HG02678 (cell line): ENCODE measurements at regions not wholly inside any gene's neighbourhood (a gene's known extent, or its start where the extent isn't known, plus 50 kb on each side); places are given as distances from the start of the nearest gene placed in this dataset.
"Not testable (repeated sequence)": the region's sequence is repeated elsewhere in the genome, so short reads cannot be mapped to it uniquely, and the experiment has no call there.

Source experiments
- ATAC-seq: cut with Tn5 transposase; IDR thresholded peaks from one replicate; pipeline ENCODE4 v1.9.1; 2021; ENCODE audit warnings: mild to moderate bottlenecking, moderate library complexity; ENCODE audit not compliant: unreplicated experiment

- ATAC-seq, result no peak
Measured at GRCh38 chr3:174336784-174337183, 522.4 kb upstream of the NAALADL2 start.

GRCh38 chr3:174337227-174337626 lies 521.9 kb upstream of the NAALADL2 start:
- ATAC-seq, result no peak

GRCh38 chr3:174340624-174341587 lies 518.2 kb upstream of the NAALADL2 start:
- ATAC-seq, result no peak

DNA sequence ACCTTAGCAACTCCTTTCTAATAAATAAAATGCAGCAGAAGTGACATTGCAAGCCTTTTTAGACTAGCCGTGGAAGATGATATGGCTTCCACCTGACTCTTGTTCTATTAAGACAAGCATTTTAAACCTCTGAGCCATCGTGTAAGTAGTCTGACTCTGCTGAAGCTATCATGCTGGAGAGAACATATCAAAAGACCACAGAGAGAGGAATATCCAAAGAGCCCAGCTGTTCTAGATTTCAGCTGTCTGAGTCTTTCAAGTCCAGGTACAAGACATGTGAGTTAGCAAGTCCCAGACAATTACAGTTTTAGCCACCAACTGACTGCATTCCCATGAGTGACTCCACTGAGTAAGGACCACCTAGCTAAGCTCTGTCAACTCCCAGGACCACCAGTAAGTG lies 517.0 kb upstream of the NAALADL2 start:
- ATAC-seq, result no peak

DNA sequence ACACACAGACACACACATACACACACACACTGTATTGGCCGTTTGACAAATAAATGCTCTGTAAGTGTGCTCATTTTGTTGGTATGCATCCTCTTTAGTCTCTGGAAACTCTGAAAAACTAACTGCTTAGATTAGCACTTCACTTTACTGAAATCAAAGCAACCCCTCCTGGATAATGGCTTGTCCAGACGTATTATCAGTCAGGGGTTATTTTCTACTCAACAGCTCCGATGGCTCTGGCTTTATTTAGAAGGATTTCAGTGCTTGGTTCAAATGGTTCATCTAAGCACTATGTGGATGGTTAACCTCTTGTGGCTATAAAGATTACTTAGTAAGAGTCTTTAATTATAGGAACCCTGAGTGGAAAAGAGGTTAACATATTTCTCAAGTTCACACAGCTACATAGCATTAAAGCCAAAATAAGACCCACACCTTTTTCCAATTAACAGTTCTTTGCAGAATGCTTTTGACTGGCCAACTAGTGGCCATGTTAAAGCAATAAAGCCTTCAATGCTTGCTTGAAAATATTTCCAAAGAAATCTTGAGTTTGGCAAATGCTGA lies 516.1 kb upstream of the NAALADL2 start:
- no peak for ATAC-seq

GRCh38 chr3:174346141-174346540 lies 513.0 kb upstream of the NAALADL2 start:
- no peak for ATAC-seq

DNA sequence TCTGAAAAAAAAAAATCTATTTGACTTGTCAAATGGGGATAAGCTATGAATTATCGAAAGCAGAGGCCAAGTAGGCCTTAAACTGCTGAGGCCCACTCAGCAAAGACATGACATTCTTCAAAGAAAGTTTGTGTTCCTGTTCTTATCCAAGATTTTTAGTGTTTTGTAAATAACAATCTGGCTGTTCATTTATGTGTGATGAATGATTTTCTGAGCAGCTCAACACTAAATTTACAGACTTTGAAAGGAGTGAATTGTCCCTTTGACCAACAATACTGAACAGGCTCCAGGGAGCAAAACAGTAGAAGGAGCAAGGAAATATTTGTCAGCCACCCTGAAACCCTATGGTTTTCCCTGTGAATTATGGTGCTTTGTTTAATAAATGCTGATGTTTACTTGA lies 512.6 kb upstream of the NAALADL2 start:
- no peak for ATAC-seq

DNA sequence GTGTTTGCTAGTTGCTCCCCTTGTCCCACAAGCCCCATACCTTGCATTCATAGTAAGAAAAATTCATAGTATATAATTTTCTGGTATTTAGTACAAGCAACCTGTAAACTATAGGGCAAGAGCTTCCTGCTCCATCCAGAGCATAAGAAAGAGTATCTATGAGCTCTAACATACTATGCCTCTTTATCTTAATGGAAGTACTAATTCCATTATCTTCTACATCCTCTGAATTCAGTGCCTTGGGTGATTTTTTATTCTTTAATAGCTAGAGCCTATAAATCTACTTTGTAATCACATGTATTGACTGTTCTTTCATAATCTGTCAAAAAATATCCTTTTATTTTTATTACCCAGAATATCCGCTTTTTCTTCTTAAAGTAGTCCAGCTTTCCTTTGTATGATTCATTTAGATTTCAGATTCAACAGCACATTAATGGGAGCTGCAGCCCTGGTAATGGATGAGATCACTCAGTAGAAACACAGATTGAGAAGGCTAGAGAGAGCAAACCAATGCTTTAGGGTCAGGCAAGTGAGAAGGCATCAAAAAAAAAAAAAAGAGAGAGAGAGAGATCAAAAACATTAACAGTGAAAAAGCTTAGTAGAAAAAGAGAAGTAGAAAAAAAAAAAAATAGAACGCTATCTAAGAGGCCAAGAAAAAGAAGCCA lies 511.5 kb upstream of the NAALADL2 start:
- ATAC-seq, result no peak

- ATAC-seq, result no peak
Measured at GRCh38 chr3:174352227-174352626, 506.9 kb upstream of the NAALADL2 start.

- no peak for ATAC-seq
Measured at GRCh38 chr3:174355505-174355904, 503.6 kb upstream of the NAALADL2 start.

GRCh38 chr3:174356596-174356995 lies 502.5 kb upstream of the NAALADL2 start:
- no peak for ATAC-seq

DNA sequence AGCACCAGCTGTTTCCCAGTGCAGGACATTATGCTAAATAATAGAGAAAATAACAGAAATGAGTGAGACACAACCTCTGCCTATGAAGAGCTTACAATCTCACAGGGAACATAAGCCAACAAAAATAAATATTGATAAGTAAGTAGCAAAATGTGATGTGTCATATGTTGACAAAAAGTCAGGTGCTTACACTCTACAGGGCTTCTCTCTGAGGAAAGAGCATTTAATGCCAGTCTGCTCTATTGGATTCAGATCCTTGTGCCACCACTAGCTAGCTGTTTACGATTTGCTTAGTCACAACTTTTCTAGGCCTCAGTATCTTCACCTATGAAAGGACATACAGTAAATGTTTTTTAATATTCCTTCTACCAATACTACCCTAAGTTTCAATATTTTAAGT lies 500.9 kb upstream of the NAALADL2 start:
- ATAC-seq, result no peak

- ATAC-seq, result no peak
Measured at GRCh38 chr3:174362556-174362955, 496.6 kb upstream of the NAALADL2 start.

GRCh38 chr3:174363256-174363655 lies 495.9 kb upstream of the NAALADL2 start:
- no peak for ATAC-seq

GRCh38 chr3:174365796-174366195 lies 493.3 kb upstream of the NAALADL2 start:
- ATAC-seq, result no peak

GRCh38 chr3:174366904-174367303 lies 492.2 kb upstream of the NAALADL2 start:
- not testable (repeated sequence) for ATAC-seq

GRCh38 chr3:174376346-174376745 lies 482.8 kb upstream of the NAALADL2 start:
- no peak for ATAC-seq

DNA sequence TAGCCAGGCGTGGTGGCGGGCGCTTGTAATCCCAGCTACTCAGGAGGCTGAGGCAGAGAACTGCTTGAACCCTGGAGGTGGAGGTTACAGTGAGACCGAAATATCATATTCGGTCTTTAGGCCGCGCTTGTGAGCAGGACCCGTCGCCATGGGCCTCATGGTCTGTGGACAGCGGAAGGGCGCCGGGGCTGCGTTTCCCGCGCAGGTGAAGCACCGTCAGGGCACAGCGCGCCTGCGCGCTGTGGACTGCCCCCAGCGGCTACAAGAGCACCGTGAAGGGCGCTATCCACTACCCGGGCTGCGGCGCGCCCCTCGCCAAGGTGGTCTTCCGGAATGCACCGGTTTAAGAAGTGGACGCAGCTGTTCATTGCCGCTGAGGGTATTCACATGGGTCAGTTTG lies 482.0 kb upstream of the NAALADL2 start:
- no peak for ATAC-seq

DNA sequence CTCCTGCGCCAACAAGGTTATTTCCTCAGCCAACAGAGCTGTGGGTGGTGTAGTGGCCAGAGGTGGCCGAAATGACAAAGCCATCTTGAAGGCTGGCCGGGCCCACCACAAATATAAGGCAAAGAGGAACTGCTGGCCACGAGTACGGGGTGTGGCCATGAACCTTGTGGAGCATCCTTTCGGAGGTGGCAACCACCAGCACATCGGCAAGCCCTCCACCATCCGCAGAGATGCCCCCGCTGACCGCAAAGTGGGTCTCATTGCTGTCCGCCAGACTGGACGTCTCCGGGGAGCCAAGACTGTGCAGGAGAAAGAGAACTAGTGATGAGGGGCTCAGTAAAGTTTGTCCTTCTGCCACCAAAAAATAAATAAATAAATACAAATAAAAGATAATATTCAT lies 481.4 kb upstream of the NAALADL2 start:
- no peak for ATAC-seq

GRCh38 chr3:174382878-174383277 lies 476.3 kb upstream of the NAALADL2 start:
- no peak for ATAC-seq

DNA sequence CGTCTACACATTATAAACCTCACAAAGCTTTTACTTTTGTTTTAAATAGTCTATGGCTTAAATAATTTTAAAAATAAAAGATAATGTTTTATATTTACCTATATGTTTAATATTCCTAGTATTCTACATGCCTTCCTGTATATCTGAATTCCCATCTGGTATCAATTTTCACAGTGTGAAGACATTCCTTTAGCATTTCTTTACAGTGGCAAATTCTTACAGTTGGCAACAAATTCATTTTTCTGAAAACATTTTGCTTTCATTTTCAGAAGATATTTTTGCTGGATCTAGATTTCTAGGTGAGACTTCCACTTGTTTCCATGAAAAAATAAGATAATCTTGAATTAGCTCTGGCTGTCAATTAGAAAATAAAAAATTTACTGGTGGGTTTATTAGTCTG lies 471.4 kb upstream of the NAALADL2 start:
- no peak for ATAC-seq

DNA sequence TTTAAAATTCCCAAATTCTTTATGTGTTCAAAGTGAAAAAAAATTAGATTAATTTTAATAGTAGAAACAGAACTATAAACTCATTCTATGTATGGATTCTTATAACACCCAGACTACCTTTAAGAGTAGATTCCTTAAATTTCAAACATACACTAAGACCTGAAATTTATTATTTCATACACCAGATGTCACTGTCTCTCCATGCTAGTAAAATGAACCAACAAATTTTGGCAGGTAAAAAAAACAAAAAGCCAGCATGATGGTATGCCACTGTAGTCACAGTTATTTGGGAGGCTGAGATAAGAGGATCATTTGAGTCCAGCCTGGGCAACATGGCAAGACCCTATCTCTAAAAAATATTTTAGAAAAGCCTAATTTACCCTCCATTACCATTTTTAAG lies 461.3 kb upstream of the NAALADL2 start:
- no peak for ATAC-seq
